ENCODE measurements at regions not wholly inside any gene's neighbourhood (a gene's known extent, or its start where the extent isn't known, plus 50 kb on each side); places are given as distances from the start of the nearest gene placed in this dataset.

DNA sequence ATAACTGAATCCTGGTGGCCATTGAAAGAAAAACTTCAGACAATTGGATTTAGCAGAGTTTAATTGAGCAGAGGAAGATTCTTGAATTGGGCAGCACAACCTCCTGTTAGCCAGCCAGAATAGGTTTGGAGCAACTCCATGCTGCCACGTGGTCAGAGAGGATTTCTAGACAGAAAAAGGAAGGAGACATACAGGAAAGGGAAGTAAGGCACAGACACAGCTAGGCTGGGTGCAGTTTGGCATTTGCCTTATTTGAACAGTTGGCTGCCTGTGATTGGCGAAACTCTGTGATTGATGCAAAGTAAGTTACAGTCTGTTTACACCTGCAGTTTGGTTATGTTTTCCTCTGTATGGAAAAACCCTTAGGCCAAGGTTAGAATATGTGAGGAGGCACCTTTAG, 85.8 kb upstream of the SPATA13 start:
- no peak overlapping the region for H3K4me3 Mint-ChIP-seq
- no peaks in the 10 kb centered on the region for H3K4me1 ChIP-seq (ENCODE audit: insufficient read depth, low read length)
- no peaks in the 10 kb centered on the region for H3K36me3 Mint-ChIP-seq (ENCODE audit: low read depth)
- H3K27me3 Mint-ChIP-seq = no peaks in the 10 kb centered on the region
- no peak overlapping the region for H3K27ac Mint-ChIP-seq
- intact Hi-C loops (cut with DNase I, micrococcal nuclease) = no loop called here
- CTCF ChIA-PET = no interaction called here
- no peak overlapping the region for H3K4me3 ChIP-seq (ENCODE audit: low read length)
- no peak overlapping the region for H3K27ac ChIP-seq (ENCODE audit: low read depth in 1 of 2, low read length in 2 of 2)
- H3K36me3 ChIP-seq (ENCODE audit: insufficient read depth, low read length) = no peaks in the 10 kb centered on the region
- POLR2A ChIA-PET = no interaction called here
- ATAC-seq (ENCODE audit: poor library complexity) = no peak
- no peaks in the 10 kb centered on the region for H3K4me1 Mint-ChIP-seq (ENCODE audit: low read depth)
- TF ChIP-seq, protein P1, sequence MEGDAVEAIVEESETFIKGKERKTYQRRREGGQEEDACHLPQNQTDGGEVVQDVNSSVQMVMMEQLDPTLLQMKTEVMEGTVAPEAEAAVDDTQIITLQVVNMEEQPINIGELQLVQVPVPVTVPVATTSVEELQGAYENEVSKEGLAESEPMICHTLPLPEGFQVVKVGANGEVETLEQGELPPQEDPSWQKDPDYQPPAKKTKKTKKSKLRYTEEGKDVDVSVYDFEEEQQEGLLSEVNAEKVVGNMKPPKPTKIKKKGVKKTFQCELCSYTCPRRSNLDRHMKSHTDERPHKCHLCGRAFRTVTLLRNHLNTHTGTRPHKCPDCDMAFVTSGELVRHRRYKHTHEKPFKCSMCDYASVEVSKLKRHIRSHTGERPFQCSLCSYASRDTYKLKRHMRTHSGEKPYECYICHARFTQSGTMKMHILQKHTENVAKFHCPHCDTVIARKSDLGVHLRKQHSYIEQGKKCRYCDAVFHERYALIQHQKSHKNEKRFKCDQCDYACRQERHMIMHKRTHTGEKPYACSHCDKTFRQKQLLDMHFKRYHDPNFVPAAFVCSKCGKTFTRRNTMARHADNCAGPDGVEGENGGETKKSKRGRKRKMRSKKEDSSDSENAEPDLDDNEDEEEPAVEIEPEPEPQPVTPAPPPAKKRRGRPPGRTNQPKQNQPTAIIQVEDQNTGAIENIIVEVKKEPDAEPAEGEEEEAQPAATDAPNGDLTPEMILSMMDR (IDR thresholded peaks at IDR 0.05) = no peak
- H3K9me3 Mint-ChIP-seq = no peaks in the 10 kb centered on the region
- peak in 1 of 14 experiments; percentile 13 for DNase-seq
- no peaks in the 10 kb centered on the region for H3K27me3 ChIP-seq (ENCODE audit: control insufficient read depth in 1 of 2, insufficient read depth in 2 of 2, low read length in 2 of 2)
- H3K9me3 ChIP-seq (ENCODE audit: control insufficient read depth in 1 of 2, insufficient read depth in 1 of 2, low read length in 2 of 2) = no peaks in the 10 kb centered on the region

DNA sequence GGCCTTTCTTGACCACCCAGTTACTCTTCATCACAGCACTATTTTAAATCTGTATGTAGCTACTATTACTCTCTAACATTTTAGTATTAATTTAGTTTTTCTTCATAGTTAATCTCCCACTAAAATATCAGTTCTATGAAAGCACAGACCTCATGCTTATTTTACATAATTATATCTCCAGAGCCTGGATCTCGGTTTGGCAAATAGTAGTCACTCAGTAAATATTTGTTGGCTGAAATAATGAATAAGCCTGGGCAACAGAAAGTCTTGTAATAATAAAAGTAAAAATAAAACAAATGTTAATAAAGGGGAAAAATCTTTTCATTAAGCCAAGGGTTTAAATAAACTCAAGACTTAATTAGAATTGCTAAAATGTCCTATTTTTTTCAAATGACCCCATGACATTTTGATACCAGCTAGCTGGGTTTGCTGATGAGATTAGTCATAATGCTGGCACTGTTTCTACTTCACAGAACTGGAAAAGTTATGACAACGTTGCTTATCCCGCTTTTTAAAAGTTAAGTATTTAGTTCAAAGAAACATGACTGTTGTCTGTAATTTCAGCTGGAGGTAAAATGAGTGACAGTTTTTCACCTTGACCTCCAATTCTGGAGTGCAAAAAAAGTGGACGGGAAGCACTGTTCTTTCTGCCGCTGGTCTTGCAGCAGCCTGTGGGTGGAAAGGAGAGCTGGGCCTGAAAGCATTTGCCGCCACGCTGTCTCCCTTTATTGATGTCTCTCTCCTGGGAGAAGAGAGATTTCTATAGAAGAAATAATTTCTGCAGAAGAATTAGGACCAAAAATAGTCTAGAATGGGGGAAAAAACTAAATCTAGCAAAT, 85.2 kb upstream of the SPATA13 start:
- Mint-ChIP-seq H3K27me3 (no peaks in the 10 kb centered on the region), H3K4me3 (no peak overlapping the region), H3K9me3 (no peaks in the 10 kb centered on the region), H3K36me3 (ENCODE audit: low read depth) (no peaks in the 10 kb centered on the region), H3K4me1 (ENCODE audit: low read depth) (no peaks in the 10 kb centered on the region), H3K27ac (no peak overlapping the region)
- Histone ChIP-seq H3K9me3 (ENCODE audit: control insufficient read depth in 1 of 2, insufficient read depth in 1 of 2, low read length in 2 of 2) (no peaks in the 10 kb centered on the region), H3K36me3 (ENCODE audit: insufficient read depth, low read length) (no peaks in the 10 kb centered on the region), H3K4me3 (ENCODE audit: low read length) (no peak overlapping the region), H3K27ac (ENCODE audit: low read depth in 1 of 2, low read length in 2 of 2) (no peak overlapping the region), H3K27me3 (ENCODE audit: control insufficient read depth in 1 of 2, insufficient read depth in 2 of 2, low read length in 2 of 2) (no peaks in the 10 kb centered on the region), H3K4me1 (ENCODE audit: insufficient read depth, low read length) (no peaks in the 10 kb centered on the region)
- ChIA-PET POLR2A (no interaction called here), CTCF (no interaction called here)
- ATAC-seq (ENCODE audit: poor library complexity) = no peak
- DNase-seq = no peak
- intact Hi-C loops (cut with DNase I, micrococcal nuclease) = no loop called here
- TF ChIP-seq, protein P1 (IDR thresholded peaks at IDR 0.05) = no peak

DNA sequence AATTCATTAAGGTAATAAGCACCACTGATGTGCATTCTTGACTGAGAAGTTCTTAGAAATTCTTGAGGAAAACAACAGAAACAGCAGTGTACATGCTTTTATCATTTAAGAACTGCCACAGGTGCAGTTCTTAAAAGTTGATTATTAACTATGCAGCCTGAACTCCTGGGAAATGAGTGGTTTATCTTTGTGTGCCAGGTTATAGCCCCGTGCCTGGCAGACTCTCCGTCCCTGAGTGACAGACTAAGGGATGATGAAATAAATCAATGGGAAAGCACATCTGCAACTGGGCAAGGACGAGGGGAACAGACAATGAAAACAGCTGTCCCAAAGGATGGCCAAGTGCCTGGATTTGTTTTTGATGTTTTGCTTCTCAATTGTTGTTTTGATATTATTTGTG, 84.4 kb upstream of the SPATA13 start:
- Histone ChIP-seq H3K27me3 (ENCODE audit: control insufficient read depth in 1 of 2, insufficient read depth in 2 of 2, low read length in 2 of 2) (no peaks in the 10 kb centered on the region), H3K4me3 (ENCODE audit: low read length) (no peak overlapping the region), H3K9me3 (ENCODE audit: control insufficient read depth in 1 of 2, insufficient read depth in 1 of 2, low read length in 2 of 2) (no peaks in the 10 kb centered on the region), H3K36me3 (ENCODE audit: insufficient read depth, low read length) (no peaks in the 10 kb centered on the region), H3K4me1 (ENCODE audit: insufficient read depth, low read length) (no peaks in the 10 kb centered on the region), H3K27ac (ENCODE audit: low read depth in 1 of 2, low read length in 2 of 2) (no peak overlapping the region)
- no peak for ATAC-seq (ENCODE audit: poor library complexity)
- no peak overlapping the region for H3K27ac Mint-ChIP-seq
- CTCF ChIA-PET = no interaction called here
- TF ChIP-seq, protein P1 (IDR thresholded peaks at IDR 0.05) = no peak
- no peaks in the 10 kb centered on the region for H3K9me3 Mint-ChIP-seq
- H3K27me3 Mint-ChIP-seq = no peaks in the 10 kb centered on the region
- intact Hi-C loops (cut with DNase I, micrococcal nuclease) = no loop called here
- H3K4me1 Mint-ChIP-seq (ENCODE audit: low read depth) = no peaks in the 10 kb centered on the region
- no peak for DNase-seq
- no peak overlapping the region for H3K4me3 Mint-ChIP-seq
- POLR2A ChIA-PET = no interaction called here
- H3K36me3 Mint-ChIP-seq (ENCODE audit: low read depth) = no peaks in the 10 kb centered on the region

All from CD4-positive, alpha-beta T cell (primary cell).